Astrocyte (in vitro differentiated cells and primary cell): ENCODE measurements at regions not wholly inside any gene's neighbourhood (a gene's known extent, or its start where the extent isn't known, plus 50 kb on each side); places are given as distances from the start of the nearest gene placed in this dataset.

ENCODE experiments used
- DNase-seq: peaks from one replicate; pipeline ENCODE4 v3.0.0-alpha.2; 2010; ENCODE audit warnings: low read depth
- FAIRE-seq: peaks from 2 replicates; lab custom pipeline; 2011; peaks lifted over from hg19 to GRCh38; lab: Jason Lieb, UNC
- H2AFZ ChIP-seq: 2 replicates; pipeline ENCODE4 v1.6.0; 2012; ENCODE audit warnings: low read depth, low read length, inconsistent platforms
- H3K27ac ChIP-seq: 2 replicates; pipeline ENCODE4 v1.5.1; 2011; ENCODE audit warnings: low read depth, low read length, inconsistent platforms
- H3K27me3 ChIP-seq: 2 replicates; pipeline ENCODE4 v1.6.0; 2011; ENCODE audit warnings: low read length, inconsistent platforms; ENCODE audit not compliant: insufficient read depth
- H3K36me3 ChIP-seq: 2 replicates; pipeline ENCODE4 v1.5.1; 2011; ENCODE audit warnings: low read length, inconsistent platforms; ENCODE audit not compliant: insufficient read depth
- H3K4me1 ChIP-seq: 2 replicates; pipeline ENCODE4 v1.5.1; 2011; ENCODE audit warnings: low read length, inconsistent platforms; ENCODE audit not compliant: insufficient read depth
- H3K4me2 ChIP-seq: 2 replicates; pipeline ENCODE4 v1.6.0; 2012; ENCODE audit warnings: low read length, inconsistent platforms
- H3K4me3 ChIP-seq: 2 replicates; pipeline ENCODE4 v1.5.1; 2011; ENCODE audit warnings: low read depth, mild to moderate bottlenecking, low read length, inconsistent platforms; ENCODE audit not compliant: insufficient read depth
- H3K79me2 ChIP-seq: 2 replicates; pipeline ENCODE4 v1.6.0; 2012; ENCODE audit warnings: mild to moderate bottlenecking, low read length, inconsistent platforms; ENCODE audit not compliant: insufficient read depth
- H3K9ac ChIP-seq: 2 replicates; pipeline ENCODE4 v1.6.0; 2012; ENCODE audit warnings: mild to moderate bottlenecking, low read length, inconsistent platforms
- H3K9me3 ChIP-seq: 2 replicates; pipeline ENCODE4 v1.5.1; 2012; ENCODE audit warnings: low read depth, mild to moderate bottlenecking, low read length, inconsistent platforms; ENCODE audit not compliant: insufficient read depth
- H4K20me1 ChIP-seq: 2 replicates; pipeline ENCODE4 v1.6.0; 2012; ENCODE audit warnings: low read length, inconsistent platforms; ENCODE audit not compliant: insufficient read depth
- H3K27ac Mint-ChIP-seq: one replicate; pipeline ENCODE4 v1.8.0; 2021; ENCODE audit warnings: mild to moderate bottlenecking, mixed read lengths; ENCODE audit not compliant: unreplicated experiment
- H3K27me3 Mint-ChIP-seq: one replicate; pipeline ENCODE4 v1.8.0; 2021; ENCODE audit warnings: low read depth, mixed read lengths; ENCODE audit not compliant: unreplicated experiment
- H3K36me3 Mint-ChIP-seq: one replicate; pipeline ENCODE4 v1.8.0; 2021; ENCODE audit warnings: low read depth, mixed read lengths; ENCODE audit not compliant: unreplicated experiment
- H3K4me1 Mint-ChIP-seq: one replicate; pipeline ENCODE4 v1.8.0; 2021; ENCODE audit warnings: low read depth, mixed read lengths; ENCODE audit not compliant: unreplicated experiment
- H3K4me3 Mint-ChIP-seq: one replicate; pipeline ENCODE4 v1.8.0; 2021; ENCODE audit warnings: mild to moderate bottlenecking, moderate library complexity, mixed read lengths; ENCODE audit not compliant: unreplicated experiment
- H3K9me3 Mint-ChIP-seq: one replicate; pipeline ENCODE4 v1.8.0; 2021; ENCODE audit warnings: mild to moderate bottlenecking, mixed read lengths; ENCODE audit not compliant: unreplicated experiment
- EZH2 ChIP-seq: IDR thresholded peaks from 2 replicates; pipeline ENCODE4 v1.6.1; 2012; ENCODE audit warnings: mild to moderate bottlenecking, low read length, inconsistent platforms; ENCODE audit not compliant: insufficient read depth
- TF ChIP-seq, protein P1 (sequence below): IDR thresholded peaks from 2 replicates; pipeline ENCODE4 v1.5.1; 2011; ENCODE audit warnings: low read depth, mild to moderate bottlenecking, inconsistent platforms, low read length, moderate library complexity; ENCODE audit not compliant: insufficient read depth

DNA sequence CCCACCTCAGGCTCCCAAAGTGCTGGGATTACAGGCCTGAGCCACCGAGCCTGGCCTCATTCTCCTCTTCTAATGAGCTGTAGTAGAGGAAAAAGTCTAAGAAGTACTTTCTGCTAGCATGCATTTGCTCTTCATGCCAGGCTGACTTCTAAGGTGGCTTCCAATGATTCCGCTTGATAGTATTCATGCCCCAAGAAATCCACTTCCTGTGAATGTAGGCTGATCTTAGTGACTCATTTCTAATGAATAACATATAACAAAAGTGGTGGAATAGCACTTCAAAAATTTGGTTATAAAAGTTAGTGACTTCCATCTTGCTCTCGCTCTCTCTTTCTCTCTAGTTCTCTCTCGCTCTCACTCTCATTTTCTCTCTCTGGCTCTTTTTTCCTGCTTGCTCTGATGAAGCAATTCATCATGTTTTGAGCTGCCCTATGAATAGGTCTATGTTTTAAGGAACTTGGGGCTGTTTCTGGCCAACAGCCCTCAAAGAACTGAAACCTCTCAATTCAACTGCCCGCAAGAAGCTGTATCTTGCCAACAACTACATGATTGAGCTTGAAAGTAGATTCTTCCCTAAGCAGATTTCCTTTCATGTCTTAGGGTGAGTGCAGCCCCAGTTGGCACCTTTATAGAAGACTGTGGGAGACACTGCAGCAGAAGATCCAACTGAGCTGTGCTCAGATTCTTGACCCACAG lies 282.9 kb downstream of the RMST start:
- DNase-seq (peak; percentile 21), FAIRE-seq (no peak)
- Histone ChIP-seq H3K9ac (no peak overlapping the region), H3K36me3 (no peaks in the 10 kb centered on the region), H3K27ac (no peak overlapping the region), H3K27me3 (no peaks in the 10 kb centered on the region), H4K20me1 (no peaks in the 10 kb centered on the region), H3K4me3 (no peak overlapping the region), H3K4me1 (no peaks in the 10 kb centered on the region), H2AFZ (no peak overlapping the region), H3K9me3 (no peaks in the 10 kb centered on the region), H3K4me2 (peak overlapping the region; percentile 11), H3K79me2 (no peaks in the 10 kb centered on the region)
- TF ChIP-seq, protein P1, sequence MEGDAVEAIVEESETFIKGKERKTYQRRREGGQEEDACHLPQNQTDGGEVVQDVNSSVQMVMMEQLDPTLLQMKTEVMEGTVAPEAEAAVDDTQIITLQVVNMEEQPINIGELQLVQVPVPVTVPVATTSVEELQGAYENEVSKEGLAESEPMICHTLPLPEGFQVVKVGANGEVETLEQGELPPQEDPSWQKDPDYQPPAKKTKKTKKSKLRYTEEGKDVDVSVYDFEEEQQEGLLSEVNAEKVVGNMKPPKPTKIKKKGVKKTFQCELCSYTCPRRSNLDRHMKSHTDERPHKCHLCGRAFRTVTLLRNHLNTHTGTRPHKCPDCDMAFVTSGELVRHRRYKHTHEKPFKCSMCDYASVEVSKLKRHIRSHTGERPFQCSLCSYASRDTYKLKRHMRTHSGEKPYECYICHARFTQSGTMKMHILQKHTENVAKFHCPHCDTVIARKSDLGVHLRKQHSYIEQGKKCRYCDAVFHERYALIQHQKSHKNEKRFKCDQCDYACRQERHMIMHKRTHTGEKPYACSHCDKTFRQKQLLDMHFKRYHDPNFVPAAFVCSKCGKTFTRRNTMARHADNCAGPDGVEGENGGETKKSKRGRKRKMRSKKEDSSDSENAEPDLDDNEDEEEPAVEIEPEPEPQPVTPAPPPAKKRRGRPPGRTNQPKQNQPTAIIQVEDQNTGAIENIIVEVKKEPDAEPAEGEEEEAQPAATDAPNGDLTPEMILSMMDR = no peak
- TF ChIP-seq EZH2 = no peak
- H3K4me3 Mint-ChIP-seq = no peak overlapping the region
- H3K36me3 Mint-ChIP-seq = no peaks in the 10 kb centered on the region
- no peak overlapping the region for H3K27ac Mint-ChIP-seq
- no peaks in the 10 kb centered on the region for H3K9me3 Mint-ChIP-seq
- no peaks in the 10 kb centered on the region for H3K27me3 Mint-ChIP-seq
- no peaks in the 10 kb centered on the region for H3K4me1 Mint-ChIP-seq

DNA sequence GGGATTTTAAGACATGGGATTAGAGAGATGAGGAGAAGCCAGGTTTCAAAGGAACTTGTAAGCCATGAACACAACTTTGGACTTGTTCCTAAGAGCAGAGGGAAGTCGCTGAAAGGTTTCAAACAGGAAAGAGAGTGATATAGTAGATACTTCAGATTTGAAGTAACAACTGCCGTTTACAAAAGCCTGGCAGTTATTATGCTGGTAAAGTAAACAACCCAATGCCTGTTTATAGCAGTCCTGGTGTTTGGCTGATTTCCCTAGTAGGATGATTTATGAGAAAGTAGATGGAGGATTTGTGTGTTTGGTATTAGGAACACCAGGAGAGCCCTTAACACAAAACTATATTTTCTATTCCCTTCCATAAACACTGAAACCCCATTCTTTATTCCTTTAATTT lies 285.7 kb downstream of the RMST start:
- Histone ChIP-seq H3K36me3 (no peaks in the 10 kb centered on the region), H3K9ac (no peak overlapping the region), H4K20me1 (no peaks in the 10 kb centered on the region), H3K9me3 (no peaks in the 10 kb centered on the region), H3K27ac (no peak overlapping the region), H3K4me3 (no peak overlapping the region), H3K4me2 (no peak overlapping the region), H3K4me1 (no peaks in the 10 kb centered on the region), H3K27me3 (no peaks in the 10 kb centered on the region), H2AFZ (no peak overlapping the region), H3K79me2 (no peaks in the 10 kb centered on the region)
- Mint-ChIP-seq H3K4me3 (no peak overlapping the region), H3K4me1 (no peaks in the 10 kb centered on the region), H3K36me3 (no peaks in the 10 kb centered on the region), H3K27ac (no peak overlapping the region), H3K9me3 (no peaks in the 10 kb centered on the region), H3K27me3 (no peaks in the 10 kb centered on the region)
- no peak for TF ChIP-seq EZH2
- TF ChIP-seq, protein P1 = no peak
- no peak for FAIRE-seq
- no peak for DNase-seq

DNA sequence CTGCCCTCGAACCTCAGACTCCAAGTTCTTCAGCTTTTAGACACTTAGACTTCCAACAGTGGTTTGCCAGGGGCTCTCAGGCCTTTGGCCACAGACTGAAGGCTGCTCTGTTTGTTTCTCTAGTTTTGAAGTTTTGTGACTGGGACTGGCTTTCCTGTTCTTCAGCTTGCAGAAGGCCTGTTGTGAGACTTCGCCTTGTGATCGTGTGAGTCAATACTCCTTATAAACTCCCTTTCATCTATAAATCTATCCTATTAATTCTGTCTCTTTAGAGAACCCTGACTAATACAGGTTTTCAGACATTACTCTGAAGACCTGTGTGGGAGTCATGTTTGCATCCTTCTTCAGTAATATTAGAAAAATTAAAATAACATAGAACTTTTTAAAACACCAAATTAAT lies 289.1 kb downstream of the RMST start:
- Mint-ChIP-seq H3K9me3 (no peaks in the 10 kb centered on the region), H3K27me3 (no peaks in the 10 kb centered on the region)
- no peak overlapping the region for H3K27ac ChIP-seq

More for the DNA sequence above, 289.1 kb downstream of the RMST start:
- no peak overlapping the region for H3K4me3 Mint-ChIP-seq
- DNase-seq (no peak), FAIRE-seq (no peak)
- no peak overlapping the region for H3K9ac ChIP-seq
- no peaks in the 10 kb centered on the region for H3K36me3 ChIP-seq
- H3K27ac Mint-ChIP-seq = no peak overlapping the region
- no peaks in the 10 kb centered on the region for H3K4me1 Mint-ChIP-seq
- no peaks in the 10 kb centered on the region for H3K27me3 ChIP-seq
- H3K4me2 ChIP-seq = no peak overlapping the region
- H3K79me2 ChIP-seq = no peaks in the 10 kb centered on the region
- H3K36me3 Mint-ChIP-seq = no peaks in the 10 kb centered on the region
- no peak overlapping the region for H2AFZ ChIP-seq
- no peak for TF ChIP-seq EZH2
- TF ChIP-seq, protein P1 = no peak
- H4K20me1 ChIP-seq = no peaks in the 10 kb centered on the region
- H3K9me3 ChIP-seq = no peaks in the 10 kb centered on the region
- no peak overlapping the region for H3K4me3 ChIP-seq
- H3K4me1 ChIP-seq = no peaks in the 10 kb centered on the region
